RWPE1 (cell line): ENCODE measurements at regions not wholly inside any gene's neighbourhood (a gene's known extent, or its start where the extent isn't known, plus 50 kb on each side); places are given as distances from the start of the nearest gene placed in this dataset.

Source experiments
- CTCF ChIA-PET: fragments of 350-600 bp; sonication (Branson Sonifier 250); formaldehyde crosslinking; extraction: SDS; loops from one replicate; lab custom pipeline; 2021; lab: Yijun Ruan, JAX
- POLR2A ChIA-PET: fragments of 400-600 bp; formaldehyde crosslinking; extraction: SDS; loops from one replicate; lab custom pipeline; 2020; ENCODE audit warnings: antibody characterized with exemption; ENCODE audit not compliant: low non-redundant PET; lab: Yijun Ruan, JAX
- DNase-seq: peaks from one replicate; pipeline ENCODE4 v3.0.0; 2012; ENCODE audit warnings: low spot score
- H3K27ac ChIP-seq: fragments of 450-650 bp; 2 replicates; pipeline ENCODE4 v1.5.1; 2017
- TF ChIP-seq, protein P1 (sequence below): fragments of 450-650 bp; conservative IDR thresholded peaks from 2 replicates; pipeline ENCODE4 v1.5.1; 2017; ENCODE audit warnings: low read depth, mild to moderate bottlenecking

DNA sequence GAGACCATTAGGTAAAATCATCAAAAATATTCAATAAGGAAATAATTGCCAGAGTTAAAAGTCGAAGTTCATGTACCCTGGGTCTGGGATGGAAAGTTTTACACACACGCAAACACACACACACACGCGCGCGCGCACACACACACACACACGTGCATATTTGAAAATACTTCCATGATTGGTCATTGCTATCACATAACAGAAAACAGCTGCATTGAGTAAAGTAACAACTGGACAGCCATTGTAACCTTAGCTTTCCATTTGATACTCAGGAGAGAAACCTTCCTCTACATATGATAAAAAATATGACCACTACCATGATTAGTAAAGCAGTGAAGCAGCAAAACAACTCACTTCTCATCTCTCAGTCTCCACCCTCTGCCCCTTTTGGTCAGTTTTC, 490.0 kb upstream of the SGCG start:
- DNase-seq, result no peak
- CTCF ChIA-PET, result no interaction called here
- no peak overlapping the region for H3K27ac ChIP-seq
- POLR2A ChIA-PET, result no interaction called here
- TF ChIP-seq, protein P1, sequence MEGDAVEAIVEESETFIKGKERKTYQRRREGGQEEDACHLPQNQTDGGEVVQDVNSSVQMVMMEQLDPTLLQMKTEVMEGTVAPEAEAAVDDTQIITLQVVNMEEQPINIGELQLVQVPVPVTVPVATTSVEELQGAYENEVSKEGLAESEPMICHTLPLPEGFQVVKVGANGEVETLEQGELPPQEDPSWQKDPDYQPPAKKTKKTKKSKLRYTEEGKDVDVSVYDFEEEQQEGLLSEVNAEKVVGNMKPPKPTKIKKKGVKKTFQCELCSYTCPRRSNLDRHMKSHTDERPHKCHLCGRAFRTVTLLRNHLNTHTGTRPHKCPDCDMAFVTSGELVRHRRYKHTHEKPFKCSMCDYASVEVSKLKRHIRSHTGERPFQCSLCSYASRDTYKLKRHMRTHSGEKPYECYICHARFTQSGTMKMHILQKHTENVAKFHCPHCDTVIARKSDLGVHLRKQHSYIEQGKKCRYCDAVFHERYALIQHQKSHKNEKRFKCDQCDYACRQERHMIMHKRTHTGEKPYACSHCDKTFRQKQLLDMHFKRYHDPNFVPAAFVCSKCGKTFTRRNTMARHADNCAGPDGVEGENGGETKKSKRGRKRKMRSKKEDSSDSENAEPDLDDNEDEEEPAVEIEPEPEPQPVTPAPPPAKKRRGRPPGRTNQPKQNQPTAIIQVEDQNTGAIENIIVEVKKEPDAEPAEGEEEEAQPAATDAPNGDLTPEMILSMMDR, result no peak

DNA sequence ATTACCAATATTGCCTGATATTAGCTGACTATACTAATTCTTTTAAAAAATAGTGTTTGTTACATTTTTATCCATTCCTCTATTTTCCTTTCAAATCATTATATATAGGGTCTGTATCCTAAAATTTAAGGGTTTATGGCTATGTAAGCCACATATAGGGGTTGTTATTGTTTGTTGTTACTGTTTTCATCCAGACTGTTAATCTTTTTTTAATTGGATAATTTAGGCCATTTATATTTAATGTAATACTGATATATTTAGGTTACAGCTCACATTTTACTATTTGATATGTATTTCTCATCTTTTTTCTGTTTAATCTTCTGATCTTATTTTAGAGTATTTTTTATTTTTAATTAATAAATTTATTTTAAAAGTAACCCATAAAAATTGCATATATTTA, 487.1 kb upstream of the SGCG start:
- DNase-seq, result no peak
- TF ChIP-seq, protein P1, result no peak
- ChIA-PET CTCF (no interaction called here), POLR2A (no interaction called here)
- H3K27ac ChIP-seq, result no peak overlapping the region

GRCh38 chr13:22696433-22696832, 484.3 kb upstream of the SGCG start:
- DNase-seq, result no peak
- TF ChIP-seq, protein P1, result no peak
- no peak overlapping the region for H3K27ac ChIP-seq
- POLR2A ChIA-PET, result no interaction called here
- CTCF ChIA-PET, result interaction anchor here (0.7 kb wide), 2 partner anchors 598 to 624 kb away, joined by 3 read pairs; no protein-coding TSS in a partner anchor

DNA sequence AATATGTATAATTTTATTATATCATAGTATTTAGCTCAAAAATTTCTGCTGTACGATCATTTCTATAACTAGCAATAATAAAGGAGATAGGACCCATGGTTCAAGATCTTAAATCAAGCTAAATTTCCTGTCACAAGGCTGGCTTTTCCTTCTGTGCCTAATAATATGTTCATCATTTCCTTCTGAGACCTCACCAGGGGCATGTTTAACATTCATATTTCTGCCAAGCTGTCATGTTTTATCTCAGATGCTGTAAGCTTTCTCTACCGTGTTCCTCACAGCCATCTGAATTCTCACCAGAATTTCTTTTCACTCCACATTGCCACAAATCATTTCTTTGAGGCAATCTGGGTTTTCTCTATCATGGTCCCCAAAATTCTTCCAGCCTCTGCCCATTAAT, 482.3 kb upstream of the SGCG start:
- CTCF ChIA-PET, result no interaction called here
- no peak overlapping the region for H3K27ac ChIP-seq
- TF ChIP-seq, protein P1, result no peak
- POLR2A ChIA-PET, result no interaction called here
- DNase-seq, result no peak

DNA sequence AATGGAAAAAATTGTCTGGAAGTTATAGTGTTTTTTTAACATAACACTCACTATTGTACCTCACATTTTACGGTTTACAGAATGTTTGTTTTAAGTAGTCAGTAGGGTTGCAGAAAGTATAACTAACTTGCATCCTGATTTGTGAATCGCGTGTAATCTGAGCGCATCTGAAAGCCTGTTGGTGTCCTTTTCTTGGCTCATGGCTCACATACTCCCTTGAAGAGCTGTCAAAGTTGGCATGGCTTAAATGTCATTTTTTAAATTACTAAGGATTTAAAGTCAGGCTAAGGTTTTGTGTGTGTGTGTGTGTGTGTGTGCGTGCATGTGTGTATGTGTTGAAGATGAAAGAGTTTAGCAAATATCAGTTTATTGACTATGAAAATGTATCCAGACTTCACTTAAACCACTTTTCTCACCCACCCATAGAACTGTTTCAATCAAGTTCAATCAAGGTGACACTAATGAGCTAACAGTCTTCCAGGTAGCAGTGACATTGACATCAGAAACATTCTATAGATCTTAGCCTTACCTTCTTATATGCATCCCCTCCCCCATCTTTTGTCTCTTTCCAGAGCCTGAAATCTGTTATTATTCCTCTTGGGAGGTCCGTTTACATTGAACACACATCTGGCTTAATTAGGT, 480.4 kb upstream of the SGCG start:
- H3K27ac ChIP-seq, result no peak overlapping the region
- CTCF ChIA-PET, result no interaction called here
- no peak for DNase-seq
- POLR2A ChIA-PET, result no interaction called here
- TF ChIP-seq, protein P1, result no peak

DNA sequence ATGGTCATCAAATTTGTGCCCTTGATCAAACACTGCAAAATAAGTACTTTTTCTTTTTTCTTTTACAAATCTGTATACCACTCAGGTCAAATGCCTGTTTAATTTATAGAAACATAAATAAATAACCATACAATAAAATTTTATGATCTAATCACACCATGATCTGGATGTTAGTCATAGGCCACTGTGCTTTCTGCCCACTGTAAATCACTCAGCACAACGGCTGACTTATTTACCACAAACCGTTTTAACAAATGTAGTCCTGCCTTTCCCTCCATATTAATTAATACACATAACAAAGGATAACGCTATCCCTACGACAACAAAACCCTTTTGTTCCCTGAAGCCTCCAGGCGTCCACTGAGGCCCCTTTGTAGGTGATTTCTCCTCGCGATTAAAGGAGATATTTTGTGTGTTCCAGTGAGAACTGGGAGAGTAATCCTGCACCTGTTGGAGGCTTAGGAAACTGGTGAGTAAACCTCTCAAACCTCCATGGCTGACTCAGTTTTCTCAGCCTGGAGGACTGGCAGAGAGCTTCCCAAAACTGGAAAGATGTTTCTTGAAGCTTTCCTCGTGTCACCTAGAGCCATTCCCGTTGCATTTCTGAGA, 477.1 kb upstream of the SGCG start:
- ChIA-PET POLR2A (no interaction called here), CTCF (no interaction called here)
- DNase-seq, result peak; percentile 12
- TF ChIP-seq, protein P1, result no peak
- H3K27ac ChIP-seq, result no peak overlapping the region
